22Rv1 (cell line): ENCODE measurements at regions not wholly inside any gene's neighbourhood (a gene's known extent, or its start where the extent isn't known, plus 50 kb on each side); places are given as distances from the start of the nearest gene placed in this dataset.

Source experiments
- ZFX ChIP-seq: fragments of 450-650 bp; IDR thresholded peaks from 2 replicates; pipeline ENCODE4 v1.6.1; 2017; ENCODE audit warnings: antibody characterized with exemption, borderline replicate concordance
- TF ChIP-seq, protein P1 (sequence below): fragments of 450-650 bp; IDR thresholded peaks from 2 replicates; pipeline ENCODE4 v1.5.1; 2017; ENCODE audit warnings: mild to moderate bottlenecking

DNA sequence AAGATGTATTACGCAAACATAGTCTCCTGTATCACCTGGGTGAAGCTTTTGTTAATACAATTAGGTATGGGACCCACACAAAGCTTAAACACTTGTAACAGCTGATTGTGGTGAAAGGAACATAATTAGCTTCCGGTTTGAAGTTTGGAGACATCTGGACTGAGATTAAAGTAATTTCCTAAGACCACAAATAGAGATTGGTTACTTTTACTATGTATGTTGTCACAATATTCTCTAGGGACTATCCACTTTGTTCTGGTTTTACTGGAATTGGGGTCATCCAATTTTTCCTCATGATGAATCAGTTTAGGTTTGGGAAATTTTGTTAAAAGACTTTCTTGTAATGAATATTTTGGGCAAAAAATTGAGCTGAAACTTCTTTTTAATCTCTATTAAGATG is 71.8 kb upstream of the SAMSN1 start:
- TF ChIP-seq, protein P1, sequence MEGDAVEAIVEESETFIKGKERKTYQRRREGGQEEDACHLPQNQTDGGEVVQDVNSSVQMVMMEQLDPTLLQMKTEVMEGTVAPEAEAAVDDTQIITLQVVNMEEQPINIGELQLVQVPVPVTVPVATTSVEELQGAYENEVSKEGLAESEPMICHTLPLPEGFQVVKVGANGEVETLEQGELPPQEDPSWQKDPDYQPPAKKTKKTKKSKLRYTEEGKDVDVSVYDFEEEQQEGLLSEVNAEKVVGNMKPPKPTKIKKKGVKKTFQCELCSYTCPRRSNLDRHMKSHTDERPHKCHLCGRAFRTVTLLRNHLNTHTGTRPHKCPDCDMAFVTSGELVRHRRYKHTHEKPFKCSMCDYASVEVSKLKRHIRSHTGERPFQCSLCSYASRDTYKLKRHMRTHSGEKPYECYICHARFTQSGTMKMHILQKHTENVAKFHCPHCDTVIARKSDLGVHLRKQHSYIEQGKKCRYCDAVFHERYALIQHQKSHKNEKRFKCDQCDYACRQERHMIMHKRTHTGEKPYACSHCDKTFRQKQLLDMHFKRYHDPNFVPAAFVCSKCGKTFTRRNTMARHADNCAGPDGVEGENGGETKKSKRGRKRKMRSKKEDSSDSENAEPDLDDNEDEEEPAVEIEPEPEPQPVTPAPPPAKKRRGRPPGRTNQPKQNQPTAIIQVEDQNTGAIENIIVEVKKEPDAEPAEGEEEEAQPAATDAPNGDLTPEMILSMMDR: no peak
- TF ChIP-seq ZFX: no peak
